Mesothelial cell of epicardium (in vitro differentiated cells): ENCODE measurements at regions not wholly inside any gene's neighbourhood (a gene's known extent, or its start where the extent isn't known, plus 50 kb on each side); places are given as distances from the start of the nearest gene placed in this dataset.

Experiments used
- DNase-seq, 2 experiments: peaks; one replicate each; pipeline ENCODE4 v3.0.0; 2021; ENCODE audit warnings: low spot score in 2 of 2; ENCODE audit not compliant: unreplicated experiment in 2 of 2
- H3K27ac Mint-ChIP-seq: 2 replicates; pipeline ENCODE4 v1.8.0; 2021; ENCODE audit warnings: mixed read lengths
- H3K27me3 Mint-ChIP-seq: 2 replicates; pipeline ENCODE4 v1.8.0; 2021; ENCODE audit warnings: low read depth, mixed read lengths
- H3K36me3 Mint-ChIP-seq: 2 replicates; pipeline ENCODE4 v1.8.0; 2021; ENCODE audit warnings: mixed read lengths
- H3K4me1 Mint-ChIP-seq: 2 replicates; pipeline ENCODE4 v1.8.0; 2021; ENCODE audit warnings: mixed read lengths
- H3K4me3 Mint-ChIP-seq: 2 replicates; pipeline ENCODE4 v1.8.0; 2021; ENCODE audit warnings: mild to moderate bottlenecking, moderate library complexity, mixed read lengths
- H3K9me3 Mint-ChIP-seq: 2 replicates; pipeline ENCODE4 v1.8.0; 2021; ENCODE audit warnings: mixed read lengths
- CTCF ChIP-seq: fragments of 200-600 bp; sonication (generic); IDR thresholded peaks from one replicate; pipeline ENCODE4 v1.5.0; 2021; ENCODE audit warnings: antibody characterized with exemption; ENCODE audit not compliant: unreplicated experiment

GRCh38 chr7:156194813-156195212 lies 382.6 kb upstream of the SHH start:
- DNase-seq: no peak
- Mint-ChIP-seq H3K4me1 (no peaks in the 10 kb centered on the region), H3K27me3 (peaks cover 9% of the 10 kb centered on the region), H3K27ac (no peak overlapping the region), H3K9me3 (peaks cover 4% of the 10 kb centered on the region), H3K36me3 (no peaks in the 10 kb centered on the region), H3K4me3 (no peak overlapping the region)
- TF ChIP-seq CTCF: no peak

GRCh38 chr7:156192921-156193320 lies 380.7 kb upstream of the SHH start:
- Mint-ChIP-seq H3K27ac (no peak overlapping the region), H3K27me3 (peaks cover 5% of the 10 kb centered on the region), H3K4me1 (no peaks in the 10 kb centered on the region), H3K4me3 (no peak overlapping the region), H3K9me3 (peaks cover 15% of the 10 kb centered on the region), H3K36me3 (no peaks in the 10 kb centered on the region)
- TF ChIP-seq CTCF: no peak
- DNase-seq: no peak

GRCh38 chr7:156191090-156191489 lies 378.8 kb upstream of the SHH start:
- Mint-ChIP-seq H3K9me3 (peaks cover 25% of the 10 kb centered on the region), H3K27me3 (peaks cover 1% of the 10 kb centered on the region)

GRCh38 chr7:156185076-156185475 lies 372.8 kb upstream of the SHH start:
- H3K4me1 Mint-ChIP-seq: no peaks in the 10 kb centered on the region
- peaks cover 9% of the 10 kb centered on the region for H3K27me3 Mint-ChIP-seq
- no peak for TF ChIP-seq CTCF
- H3K27ac Mint-ChIP-seq: no peak overlapping the region
- no peaks in the 10 kb centered on the region for H3K36me3 Mint-ChIP-seq
- DNase-seq: no peak
- H3K9me3 Mint-ChIP-seq: peaks cover 37% of the 10 kb centered on the region
- no peak overlapping the region for H3K4me3 Mint-ChIP-seq

More at GRCh38 chr7:156191090-156191489, 378.8 kb upstream of the SHH start:
- no peaks in the 10 kb centered on the region for H3K4me1 Mint-ChIP-seq
- H3K4me3 Mint-ChIP-seq: no peak overlapping the region
- no peak overlapping the region for H3K27ac Mint-ChIP-seq
- TF ChIP-seq CTCF: no peak
- H3K36me3 Mint-ChIP-seq: no peaks in the 10 kb centered on the region
- DNase-seq: no peak

- Mint-ChIP-seq H3K4me3 (no peak overlapping the region), H3K9me3 (peaks cover 37% of the 10 kb centered on the region), H3K4me1 (no peaks in the 10 kb centered on the region), H3K27ac (no peak overlapping the region), H3K36me3 (no peaks in the 10 kb centered on the region), H3K27me3 (peaks cover 12% of the 10 kb centered on the region)
- TF ChIP-seq CTCF: no peak
- DNase-seq: no peak
Observed at GRCh38 chr7:156184164-156184563, 371.9 kb upstream of the SHH start.

- Mint-ChIP-seq H3K36me3 (no peaks in the 10 kb centered on the region), H3K4me3 (no peak overlapping the region), H3K4me1 (no peaks in the 10 kb centered on the region), H3K27me3 (peaks cover 15% of the 10 kb centered on the region), H3K9me3 (peaks cover 12% of the 10 kb centered on the region), H3K27ac (no peak overlapping the region)
- no peak for TF ChIP-seq CTCF
- DNase-seq: no peak
Observed at GRCh38 chr7:156180451-156181229, 368.4 kb upstream of the SHH start.
